Testis (tissue), 2 donors: ENCODE measurements at regions not wholly inside any gene's neighbourhood (a gene's known extent, or its start where the extent isn't known, plus 50 kb on each side); places are given as distances from the start of the nearest gene placed in this dataset.

Source experiments
- POLR2A ChIP-seq: fragments of 450-650 bp; IDR thresholded peaks from one replicate; pipeline ENCODE4 v1.6.1; 2017; ENCODE audit warnings: antibody characterized with exemption, mild to moderate bottlenecking, moderate library complexity
- TF ChIP-seq, protein P1 (sequence below), 3 experiments: fragments of 450-650 bp in 2 of 3; fragments of 200-600 bp in 1 of 3; sonication (generic) in 1 of 3; IDR thresholded peaks; one replicate each; pipeline ENCODE4 v1.5.1; 2016 to 2019; ENCODE audit warnings: antibody characterized with exemption in 3 of 3, mild to moderate bottlenecking in 2 of 3, moderate library complexity in 1 of 3

- TF ChIP-seq, protein P1, sequence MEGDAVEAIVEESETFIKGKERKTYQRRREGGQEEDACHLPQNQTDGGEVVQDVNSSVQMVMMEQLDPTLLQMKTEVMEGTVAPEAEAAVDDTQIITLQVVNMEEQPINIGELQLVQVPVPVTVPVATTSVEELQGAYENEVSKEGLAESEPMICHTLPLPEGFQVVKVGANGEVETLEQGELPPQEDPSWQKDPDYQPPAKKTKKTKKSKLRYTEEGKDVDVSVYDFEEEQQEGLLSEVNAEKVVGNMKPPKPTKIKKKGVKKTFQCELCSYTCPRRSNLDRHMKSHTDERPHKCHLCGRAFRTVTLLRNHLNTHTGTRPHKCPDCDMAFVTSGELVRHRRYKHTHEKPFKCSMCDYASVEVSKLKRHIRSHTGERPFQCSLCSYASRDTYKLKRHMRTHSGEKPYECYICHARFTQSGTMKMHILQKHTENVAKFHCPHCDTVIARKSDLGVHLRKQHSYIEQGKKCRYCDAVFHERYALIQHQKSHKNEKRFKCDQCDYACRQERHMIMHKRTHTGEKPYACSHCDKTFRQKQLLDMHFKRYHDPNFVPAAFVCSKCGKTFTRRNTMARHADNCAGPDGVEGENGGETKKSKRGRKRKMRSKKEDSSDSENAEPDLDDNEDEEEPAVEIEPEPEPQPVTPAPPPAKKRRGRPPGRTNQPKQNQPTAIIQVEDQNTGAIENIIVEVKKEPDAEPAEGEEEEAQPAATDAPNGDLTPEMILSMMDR (IDR thresholded peaks at IDR 0.05), result no peak
- TF ChIP-seq POLR2A, result no peak
Measured at GRCh38 chr18:59083136-59083818, 56.4 kb upstream of the SEC11C start.
